ENCODE measurements at regions not wholly inside any gene's neighbourhood (a gene's known extent, or its start where the extent isn't known, plus 50 kb on each side); places are given as distances from the start of the nearest gene placed in this dataset.

- no peak for TF ChIP-seq POU2F2 (IDR thresholded peaks at IDR 0.05; ENCODE audit: borderline replicate concordance, low read depth, low read length)
- no peak for TF ChIP-seq SREBF2 (IDR thresholded peaks at IDR 0.05; ENCODE audit: low read length)
- no peak for TF ChIP-seq HSF1 (IDR thresholded peaks at IDR 0.05; ENCODE audit: low read depth, low read length)
- TF ChIP-seq SRF (IDR thresholded peaks at IDR 0.05; ENCODE audit: low read depth in 2 of 2, low read length in 2 of 2) = no peak
- TF ChIP-seq, protein P1, sequence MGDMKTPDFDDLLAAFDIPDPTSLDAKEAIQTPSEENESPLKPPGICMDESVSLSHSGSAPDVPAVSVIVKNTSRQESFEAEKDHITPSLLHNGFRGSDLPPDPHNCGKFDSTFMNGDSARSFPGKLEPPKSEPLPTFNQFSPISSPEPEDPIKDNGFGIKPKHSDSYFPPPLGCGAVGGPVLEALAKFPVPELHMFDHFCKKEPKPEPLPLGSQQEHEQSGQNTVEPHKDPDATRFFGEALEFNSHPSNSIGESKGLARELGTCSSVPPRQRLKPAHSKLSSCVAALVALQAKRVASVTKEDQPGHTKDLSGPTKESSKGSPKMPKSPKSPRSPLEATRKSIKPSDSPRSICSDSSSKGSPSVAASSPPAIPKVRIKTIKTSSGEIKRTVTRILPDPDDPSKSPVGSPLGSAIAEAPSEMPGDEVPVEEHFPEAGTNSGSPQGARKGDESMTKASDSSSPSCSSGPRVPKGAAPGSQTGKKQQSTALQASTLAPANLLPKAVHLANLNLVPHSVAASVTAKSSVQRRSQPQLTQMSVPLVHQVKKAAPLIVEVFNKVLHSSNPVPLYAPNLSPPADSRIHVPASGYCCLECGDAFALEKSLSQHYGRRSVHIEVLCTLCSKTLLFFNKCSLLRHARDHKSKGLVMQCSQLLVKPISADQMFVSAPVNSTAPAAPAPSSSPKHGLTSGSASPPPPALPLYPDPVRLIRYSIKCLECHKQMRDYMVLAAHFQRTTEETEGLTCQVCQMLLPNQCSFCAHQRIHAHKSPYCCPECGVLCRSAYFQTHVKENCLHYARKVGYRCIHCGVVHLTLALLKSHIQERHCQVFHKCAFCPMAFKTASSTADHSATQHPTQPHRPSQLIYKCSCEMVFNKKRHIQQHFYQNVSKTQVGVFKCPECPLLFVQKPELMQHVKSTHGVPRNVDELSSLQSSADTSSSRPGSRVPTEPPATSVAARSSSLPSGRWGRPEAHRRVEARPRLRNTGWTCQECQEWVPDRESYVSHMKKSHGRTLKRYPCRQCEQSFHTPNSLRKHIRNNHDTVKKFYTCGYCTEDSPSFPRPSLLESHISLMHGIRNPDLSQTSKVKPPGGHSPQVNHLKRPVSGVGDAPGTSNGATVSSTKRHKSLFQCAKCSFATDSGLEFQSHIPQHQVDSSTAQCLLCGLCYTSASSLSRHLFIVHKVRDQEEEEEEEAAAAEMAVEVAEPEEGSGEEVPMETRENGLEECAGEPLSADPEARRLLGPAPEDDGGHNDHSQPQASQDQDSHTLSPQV (IDR thresholded peaks at IDR 0.05) = no peak
- TF ChIP-seq CBX5 (IDR thresholded peaks at IDR 0.05; ENCODE audit: low read depth) = 0 out of 2 replicates have a peak, but pooled peaks have one; percentile 49
- TF ChIP-seq RELA (IDR thresholded peaks at IDR 0.05; ENCODE audit: borderline replicate concordance, partially characterized antibody) = no peak
- no peak for TF ChIP-seq CBX3 (IDR thresholded peaks at IDR 0.05; ENCODE audit: borderline replicate concordance, low read depth)
- no peak for TF ChIP-seq RAD51 (IDR thresholded peaks at IDR 0.05)
- no peak for TF ChIP-seq E2F4 (IDR thresholded peaks at IDR 0.05; ENCODE audit: low read depth, low read length)
- TF ChIP-seq JUND (IDR thresholded peaks at IDR 0.05; ENCODE audit: low read depth, low read length) = no peak
- no peak for TF ChIP-seq RBBP5 (conservative IDR thresholded peaks at IDR 0.05)
- no peak for TF ChIP-seq YY1 (IDR thresholded peaks at IDR 0.05; ENCODE audit: low read depth, low read length)
- TF ChIP-seq KAT2A (conservative IDR thresholded peaks at IDR 0.05; ENCODE audit: control insufficient read depth, low read depth, low read length) = no peak
- peak; percentile 88 for TF ChIP-seq MTA3 (IDR thresholded peaks at IDR 0.05; ENCODE audit: borderline replicate concordance, low read length)
- TF ChIP-seq, protein P2, sequence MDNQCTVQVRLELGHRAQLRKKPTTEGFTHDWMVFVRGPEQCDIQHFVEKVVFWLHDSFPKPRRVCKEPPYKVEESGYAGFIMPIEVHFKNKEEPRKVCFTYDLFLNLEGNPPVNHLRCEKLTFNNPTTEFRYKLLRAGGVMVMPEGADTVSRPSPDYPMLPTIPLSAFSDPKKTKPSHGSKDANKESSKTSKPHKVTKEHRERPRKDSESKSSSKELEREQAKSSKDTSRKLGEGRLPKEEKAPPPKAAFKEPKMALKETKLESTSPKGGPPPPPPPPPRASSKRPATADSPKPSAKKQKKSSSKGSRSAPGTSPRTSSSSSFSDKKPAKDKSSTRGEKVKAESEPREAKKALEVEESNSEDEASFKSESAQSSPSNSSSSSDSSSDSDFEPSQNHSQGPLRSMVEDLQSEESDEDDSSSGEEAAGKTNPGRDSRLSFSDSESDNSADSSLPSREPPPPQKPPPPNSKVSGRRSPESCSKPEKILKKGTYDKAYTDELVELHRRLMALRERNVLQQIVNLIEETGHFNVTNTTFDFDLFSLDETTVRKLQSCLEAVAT (IDR thresholded peaks at IDR 0.05) = no peak
- TF ChIP-seq, protein P3, sequence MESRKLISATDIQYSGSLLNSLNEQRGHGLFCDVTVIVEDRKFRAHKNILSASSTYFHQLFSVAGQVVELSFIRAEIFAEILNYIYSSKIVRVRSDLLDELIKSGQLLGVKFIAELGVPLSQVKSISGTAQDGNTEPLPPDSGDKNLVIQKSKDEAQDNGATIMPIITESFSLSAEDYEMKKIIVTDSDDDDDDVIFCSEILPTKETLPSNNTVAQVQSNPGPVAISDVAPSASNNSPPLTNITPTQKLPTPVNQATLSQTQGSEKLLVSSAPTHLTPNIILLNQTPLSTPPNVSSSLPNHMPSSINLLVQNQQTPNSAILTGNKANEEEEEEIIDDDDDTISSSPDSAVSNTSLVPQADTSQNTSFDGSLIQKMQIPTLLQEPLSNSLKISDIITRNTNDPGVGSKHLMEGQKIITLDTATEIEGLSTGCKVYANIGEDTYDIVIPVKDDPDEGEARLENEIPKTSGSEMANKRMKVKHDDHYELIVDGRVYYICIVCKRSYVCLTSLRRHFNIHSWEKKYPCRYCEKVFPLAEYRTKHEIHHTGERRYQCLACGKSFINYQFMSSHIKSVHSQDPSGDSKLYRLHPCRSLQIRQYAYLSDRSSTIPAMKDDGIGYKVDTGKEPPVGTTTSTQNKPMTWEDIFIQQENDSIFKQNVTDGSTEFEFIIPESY (IDR thresholded peaks at IDR 0.05) = no peak
- no peak for TF ChIP-seq TARDBP (IDR thresholded peaks at IDR 0.05; ENCODE audit: borderline replicate concordance)
- TF ChIP-seq, protein P4, sequence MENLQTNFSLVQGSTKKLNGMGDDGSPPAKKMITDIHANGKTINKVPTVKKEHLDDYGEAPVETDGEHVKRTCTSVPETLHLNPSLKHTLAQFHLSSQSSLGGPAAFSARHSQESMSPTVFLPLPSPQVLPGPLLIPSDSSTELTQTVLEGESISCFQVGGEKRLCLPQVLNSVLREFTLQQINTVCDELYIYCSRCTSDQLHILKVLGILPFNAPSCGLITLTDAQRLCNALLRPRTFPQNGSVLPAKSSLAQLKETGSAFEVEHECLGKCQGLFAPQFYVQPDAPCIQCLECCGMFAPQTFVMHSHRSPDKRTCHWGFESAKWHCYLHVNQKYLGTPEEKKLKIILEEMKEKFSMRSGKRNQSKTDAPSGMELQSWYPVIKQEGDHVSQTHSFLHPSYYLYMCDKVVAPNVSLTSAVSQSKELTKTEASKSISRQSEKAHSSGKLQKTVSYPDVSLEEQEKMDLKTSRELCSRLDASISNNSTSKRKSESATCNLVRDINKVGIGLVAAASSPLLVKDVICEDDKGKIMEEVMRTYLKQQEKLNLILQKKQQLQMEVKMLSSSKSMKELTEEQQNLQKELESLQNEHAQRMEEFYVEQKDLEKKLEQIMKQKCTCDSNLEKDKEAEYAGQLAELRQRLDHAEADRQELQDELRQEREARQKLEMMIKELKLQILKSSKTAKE (IDR thresholded peaks at IDR 0.05; ENCODE audit: low read depth, poor library complexity, severe bottlenecking) = no peak
- no peak for TF ChIP-seq ZNF622 (IDR thresholded peaks at IDR 0.05)
Observed at GRCh38 chr2:217415316-217415715, 555.5 kb upstream of the TNP1 start (continued).

Data from GM12878 (cell line).